Gastroesophageal sphincter (tissue), 4 donors: ENCODE measurements at regions not wholly inside any gene's neighbourhood (a gene's known extent, or its start where the extent isn't known, plus 50 kb on each side); places are given as distances from the start of the nearest gene placed in this dataset.

ENCODE experiments used
- ATAC-seq: fragments of 150-250 bp; one replicate; pipeline ENCODE4 v1.9.1; 2016; ENCODE audit warnings: mild to moderate bottlenecking, moderate library complexity
- H3K27ac ChIP-seq, 4 donors: fragments of 200-600 bp; sonication (generic) in 3 of 4; 1 replicate in 3 of 4; 2 replicates in 1 of 4; pipeline ENCODE4 v1.5.1; 2016 to 2019
- H3K27me3 ChIP-seq: fragments of 200-600 bp; sonication (generic); one replicate; pipeline ENCODE4 v1.5.1; 2019
- H3K36me3 ChIP-seq, 2 donors: fragments of 200-600 bp; sonication (generic); one replicate each; pipeline ENCODE4 v1.5.1; 2019; ENCODE audit warnings: control low read depth in 1 of 2
- H3K4me1 ChIP-seq, 3 donors: fragments of 200-600 bp; sonication (generic); 1 replicate in 2 of 3; 2 replicates in 1 of 3; pipeline ENCODE4 v1.5.1; 2016 to 2019; ENCODE audit warnings: control low read depth in 2 of 3
- H3K4me3 ChIP-seq, 2 donors: fragments of 200-600 bp; sonication (generic); one replicate each; pipeline ENCODE4 v1.5.1; 2019; ENCODE audit warnings: mild to moderate bottlenecking in 1 of 2, moderate library complexity in 1 of 2
- H3K9me3 ChIP-seq, 3 donors: fragments of 200-600 bp; sonication (generic); one replicate each; pipeline ENCODE4 v1.5.1; 2017 to 2019; ENCODE audit warnings: control low read depth in 2 of 3
- EP300 ChIP-seq: sonication (generic); formaldehyde crosslinking; IDR thresholded peaks from one replicate; pipeline ENCODE4 v1.6.1; 2017; ENCODE audit warnings: antibody characterized with exemption, mild to moderate bottlenecking
- POLR2A ChIP-seq, 2 donors: fragments of 450-650 bp; IDR thresholded peaks; one replicate each; pipeline ENCODE4 v1.6.1; 2017; ENCODE audit warnings: antibody characterized with exemption in 2 of 2, mild to moderate bottlenecking in 2 of 2, moderate library complexity in 1 of 2
- POLR2AphosphoS5 ChIP-seq: sonication (generic); formaldehyde crosslinking; IDR thresholded peaks from one replicate; pipeline ENCODE4 v1.6.1; 2017; ENCODE audit warnings: antibody characterized with exemption
- WGBS, 2 donors: methylation state at CpG; one replicate each; pipeline ENCODE4 v1.1.5; 2018; ENCODE audit warnings: low coverage in 1 of 2; 5-methylcytosine and 5-hydroxymethylcytosine counted together
- TF ChIP-seq, protein P1 (sequence below), 4 experiments: fragments of 200-600 bp in 2 of 4; fragments of 450-650 bp in 2 of 4; sonication (generic) in 1 of 4; IDR thresholded peaks; one replicate each; pipeline ENCODE4 v1.5.1; 2017 to 2019; ENCODE audit warnings: antibody characterized with exemption in 4 of 4, mild to moderate bottlenecking in 2 of 4, moderate library complexity in 2 of 4

DNA sequence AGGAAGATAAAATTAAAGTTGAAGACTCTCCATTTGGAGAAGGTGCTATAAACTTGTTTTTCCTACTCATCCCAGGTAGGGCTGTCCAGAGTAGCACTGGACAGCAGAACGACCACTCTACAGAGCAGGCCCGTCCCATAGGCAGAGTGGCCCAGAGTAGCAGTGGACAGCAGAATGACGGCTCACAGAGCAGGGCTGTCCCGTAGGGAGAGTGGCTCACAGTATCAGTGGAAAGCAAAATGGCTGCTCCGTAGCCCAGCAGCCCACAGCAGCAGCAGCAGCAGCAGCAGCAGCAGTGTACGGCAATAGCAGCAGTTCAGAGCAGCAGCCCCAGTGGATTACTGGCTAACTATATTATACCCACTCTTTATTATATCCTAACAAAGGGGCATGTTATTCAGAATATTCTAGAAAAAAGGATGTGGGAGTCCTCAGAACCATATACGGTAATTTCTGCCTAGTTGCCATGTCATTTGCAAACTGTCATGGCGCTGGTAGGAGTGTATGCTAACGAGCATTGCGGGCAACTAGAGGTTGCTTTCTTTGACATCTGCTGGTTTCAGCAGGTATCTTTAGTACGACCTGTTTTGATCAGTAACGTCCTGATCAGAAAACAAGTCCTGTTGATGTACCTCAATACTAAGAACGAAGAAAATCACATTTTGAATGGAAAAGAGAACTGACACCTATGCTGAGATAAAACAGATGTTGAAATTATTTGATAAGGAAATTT lies 567.3 kb downstream of the SLC16A7 start:
- no peaks in the 10 kb centered on the region for H3K36me3 ChIP-seq
- no peaks in the 10 kb centered on the region for H3K4me1 ChIP-seq
- no peak for ATAC-seq
- H3K4me3 ChIP-seq: no peak overlapping the region
- WGBS, 2 donors: 88 to 93% methylated on average over 10 to 11 of the region's 13 CpGs
- no peaks in the 10 kb centered on the region for H3K27me3 ChIP-seq
- H3K9me3 ChIP-seq: no peaks in the 10 kb centered on the region
- H3K27ac ChIP-seq: no peak overlapping the region
- TF ChIP-seq POLR2AphosphoS5: no peak
- TF ChIP-seq POLR2A (IDR thresholded peaks at IDR 0.05): no peak
- TF ChIP-seq EP300: no peak
- TF ChIP-seq, protein P1, sequence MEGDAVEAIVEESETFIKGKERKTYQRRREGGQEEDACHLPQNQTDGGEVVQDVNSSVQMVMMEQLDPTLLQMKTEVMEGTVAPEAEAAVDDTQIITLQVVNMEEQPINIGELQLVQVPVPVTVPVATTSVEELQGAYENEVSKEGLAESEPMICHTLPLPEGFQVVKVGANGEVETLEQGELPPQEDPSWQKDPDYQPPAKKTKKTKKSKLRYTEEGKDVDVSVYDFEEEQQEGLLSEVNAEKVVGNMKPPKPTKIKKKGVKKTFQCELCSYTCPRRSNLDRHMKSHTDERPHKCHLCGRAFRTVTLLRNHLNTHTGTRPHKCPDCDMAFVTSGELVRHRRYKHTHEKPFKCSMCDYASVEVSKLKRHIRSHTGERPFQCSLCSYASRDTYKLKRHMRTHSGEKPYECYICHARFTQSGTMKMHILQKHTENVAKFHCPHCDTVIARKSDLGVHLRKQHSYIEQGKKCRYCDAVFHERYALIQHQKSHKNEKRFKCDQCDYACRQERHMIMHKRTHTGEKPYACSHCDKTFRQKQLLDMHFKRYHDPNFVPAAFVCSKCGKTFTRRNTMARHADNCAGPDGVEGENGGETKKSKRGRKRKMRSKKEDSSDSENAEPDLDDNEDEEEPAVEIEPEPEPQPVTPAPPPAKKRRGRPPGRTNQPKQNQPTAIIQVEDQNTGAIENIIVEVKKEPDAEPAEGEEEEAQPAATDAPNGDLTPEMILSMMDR (IDR thresholded peaks at IDR 0.05): no peak

DNA sequence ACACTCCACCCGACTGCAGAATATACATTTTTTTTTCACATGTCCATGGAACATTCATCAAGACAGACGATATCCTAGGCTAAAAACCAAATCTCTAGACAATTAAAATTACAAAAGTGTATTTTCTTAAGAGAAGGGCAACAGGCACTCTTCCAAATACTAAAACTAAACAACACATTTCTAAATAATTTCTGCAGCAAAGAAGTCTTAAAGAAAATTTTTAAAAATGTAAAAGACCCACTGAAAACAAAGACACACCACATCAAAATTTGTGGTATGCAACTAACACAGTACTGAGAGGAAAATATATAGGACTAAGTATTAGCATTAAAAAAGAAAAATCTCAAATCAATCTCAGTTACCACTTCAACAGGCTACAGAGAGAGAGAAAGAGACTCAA lies 570.0 kb downstream of the SLC16A7 start:
- no peaks in the 10 kb centered on the region for H3K4me1 ChIP-seq
- H3K27me3 ChIP-seq: no peaks in the 10 kb centered on the region
- no peak overlapping the region for H3K27ac ChIP-seq
- no peaks in the 10 kb centered on the region for H3K9me3 ChIP-seq
- no peak for ATAC-seq
- TF ChIP-seq POLR2A (IDR thresholded peaks at IDR 0.05) (no peak), POLR2AphosphoS5 (no peak), EP300 (no peak)
- TF ChIP-seq, protein P1 (IDR thresholded peaks at IDR 0.05): no peak
- no peak overlapping the region for H3K4me3 ChIP-seq
- WGBS, 2 donors: 39 to 40% methylated on average over 2 of the region's 2 CpGs
- H3K36me3 ChIP-seq: no peaks in the 10 kb centered on the region

DNA sequence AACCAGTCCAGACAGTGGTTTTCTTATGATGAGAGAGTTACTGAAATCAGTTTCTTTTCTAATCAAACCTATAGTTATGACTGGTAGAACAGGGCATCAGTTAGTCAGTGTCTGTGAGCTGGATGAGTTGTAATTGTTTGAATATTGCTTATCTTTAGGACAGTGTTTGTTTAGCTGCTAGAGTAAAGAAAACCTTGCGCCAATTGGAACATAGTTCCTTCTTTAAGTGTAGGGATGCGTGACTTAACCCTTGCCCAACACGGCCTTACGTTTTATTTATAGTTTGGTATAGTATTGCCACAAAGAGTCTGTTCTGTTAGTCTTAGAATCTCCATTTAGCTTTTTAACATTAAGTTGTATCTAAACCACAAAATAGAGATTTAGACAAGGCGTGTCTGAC lies 572.6 kb downstream of the SLC16A7 start:
- Histone ChIP-seq H3K36me3 (no peaks in the 10 kb centered on the region), H3K27ac (no peak overlapping the region), H3K27me3 (no peaks in the 10 kb centered on the region), H3K4me3 (no peak overlapping the region), H3K4me1 (no peaks in the 10 kb centered on the region), H3K9me3 (no peaks in the 10 kb centered on the region)
- ATAC-seq: no peak
- 81 to 93% methylated on average over 4 to 5 of the region's 5 CpGs for WGBS, 2 donors
- TF ChIP-seq EP300 (no peak), POLR2A (IDR thresholded peaks at IDR 0.05) (no peak), POLR2AphosphoS5 (no peak)
- TF ChIP-seq, protein P1 (IDR thresholded peaks at IDR 0.05): no peak

DNA sequence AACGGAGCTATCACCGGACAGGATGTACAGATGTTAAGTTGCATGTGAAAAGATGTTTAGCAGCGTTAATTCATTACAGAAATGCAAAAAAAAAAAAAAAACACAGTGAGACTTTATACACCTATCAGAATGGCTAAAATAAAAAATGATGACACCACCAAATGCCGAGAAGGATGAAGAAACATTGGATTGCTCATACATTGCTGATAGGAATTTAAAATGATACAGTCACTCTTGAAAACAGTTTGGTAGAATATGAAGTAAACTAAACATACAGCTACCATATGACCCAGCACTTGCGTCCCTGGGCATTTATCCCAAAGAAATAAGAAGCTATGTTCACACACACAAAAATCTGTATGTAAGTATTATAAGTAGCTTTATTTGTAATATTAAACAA lies 574.1 kb downstream of the SLC16A7 start:
- H3K9me3 ChIP-seq: no peaks in the 10 kb centered on the region
- no peaks in the 10 kb centered on the region for H3K4me1 ChIP-seq
- no peak overlapping the region for H3K4me3 ChIP-seq
- no peaks in the 10 kb centered on the region for H3K36me3 ChIP-seq
- 83 to 85% methylated on average over 4 to 5 of the region's 5 CpGs for WGBS, 2 donors
- no peak overlapping the region for H3K27ac ChIP-seq
- TF ChIP-seq, protein P1 (IDR thresholded peaks at IDR 0.05): no peak
- TF ChIP-seq POLR2AphosphoS5 (no peak), EP300 (no peak), POLR2A (IDR thresholded peaks at IDR 0.05) (no peak)
- no peak for ATAC-seq
- no peaks in the 10 kb centered on the region for H3K27me3 ChIP-seq
